ENCODE measurements at regions not wholly inside any gene's neighbourhood (a gene's known extent, or its start where the extent isn't known, plus 50 kb on each side); places are given as distances from the start of the nearest gene placed in this dataset.
"Not testable (repeated sequence)": the region's sequence is repeated elsewhere in the genome, so short reads cannot be mapped to it uniquely, and the experiment has no call there.

DNA sequence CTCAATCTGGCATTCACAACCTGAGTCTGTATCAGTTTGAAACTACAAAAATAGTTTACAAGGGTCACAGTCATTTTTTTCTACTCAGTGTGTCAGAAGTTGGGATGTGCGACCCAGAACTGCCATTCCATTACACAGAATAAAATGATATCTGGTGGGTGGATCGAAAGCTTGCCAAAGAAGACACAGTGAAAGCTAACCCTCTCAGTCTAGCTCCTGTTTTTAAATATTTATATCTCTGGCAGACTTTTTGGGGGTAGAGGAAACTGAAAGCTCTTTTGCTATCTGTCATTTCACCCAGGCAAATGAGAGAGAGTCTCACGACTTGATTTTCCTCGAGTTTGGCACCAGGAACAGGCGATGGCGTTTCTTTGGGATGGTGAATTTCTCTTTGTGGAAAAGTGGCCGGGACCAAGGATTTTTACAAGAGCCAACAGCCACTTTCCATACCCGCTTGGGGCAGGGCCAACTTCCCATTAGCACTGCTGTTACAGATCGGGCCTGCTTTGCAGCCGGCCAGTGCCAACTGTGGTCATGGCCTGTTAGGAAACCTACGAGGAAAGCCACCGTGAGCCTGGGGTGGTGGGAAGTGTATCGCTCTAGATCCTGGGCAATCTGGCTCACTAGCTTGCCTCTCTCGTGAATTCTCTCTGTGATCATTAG, 185.5 kb upstream of the NFIA start:
- intact Hi-C loops (cut with DNase I), result no loop called here
- DNase-seq (ENCODE audit: low spot score), result no peak

DNA sequence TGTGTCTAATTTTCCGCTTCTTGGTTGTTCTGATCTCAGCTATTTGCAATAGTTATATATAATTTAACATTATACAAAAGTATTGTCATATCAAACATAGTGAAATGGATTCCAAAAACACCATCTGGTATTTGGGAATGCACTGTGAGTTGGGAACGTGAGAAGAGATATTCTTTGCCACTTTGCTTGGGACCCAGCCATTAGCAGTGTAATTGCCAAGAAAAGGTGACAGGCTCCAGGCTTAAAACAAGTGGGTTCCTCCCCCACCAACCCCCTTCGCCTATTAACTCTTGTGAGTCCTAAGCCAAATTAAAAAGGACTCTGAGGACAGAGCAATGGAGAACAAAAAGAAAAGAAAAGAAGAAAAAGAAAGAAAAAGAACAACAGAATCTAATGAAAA, 186.7 kb upstream of the NFIA start:
- intact Hi-C loops (cut with DNase I), result no loop called here
- DNase-seq (ENCODE audit: low spot score), result no peak

DNA sequence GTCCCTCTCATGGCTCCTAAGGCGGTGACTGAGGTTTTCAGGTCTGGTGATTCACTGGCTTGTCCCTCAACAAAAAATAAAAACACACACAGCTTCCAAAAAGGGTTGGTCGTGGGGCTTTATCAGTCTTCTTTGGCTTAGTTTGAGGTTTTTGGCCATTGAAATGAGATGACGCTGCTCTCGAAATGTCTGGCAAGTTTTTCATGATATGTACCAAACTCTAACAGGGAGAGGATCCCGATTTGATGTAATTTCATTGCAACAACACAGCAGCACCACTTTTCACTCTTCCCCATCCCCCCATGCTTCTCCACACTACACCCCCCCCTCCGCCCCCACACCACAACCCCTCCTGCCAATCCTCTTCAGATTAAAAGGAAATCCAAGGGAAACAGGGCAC, 187.1 kb upstream of the NFIA start:
- intact Hi-C loops (cut with DNase I), result no loop called here
- DNase-seq (ENCODE audit: low spot score), result no peak

DNA sequence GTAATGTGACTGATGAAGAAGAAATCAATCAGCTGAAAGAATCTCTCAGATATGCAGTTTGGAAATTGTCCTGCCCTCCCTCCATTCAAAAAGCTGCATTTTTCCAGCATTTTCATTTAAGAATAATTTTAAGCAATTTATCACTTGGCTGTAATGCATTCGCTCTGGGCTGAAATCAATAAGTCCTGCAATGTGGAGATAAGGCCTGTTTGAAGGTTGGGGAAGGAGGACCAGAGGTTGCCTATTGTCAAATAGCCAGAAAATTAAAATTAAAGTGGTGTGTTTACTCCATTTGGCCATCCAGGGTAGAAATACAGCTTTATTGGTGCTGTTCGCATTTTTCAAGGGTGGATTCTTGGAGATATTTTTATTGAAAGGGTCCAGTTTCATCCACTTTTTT, 187.6 kb upstream of the NFIA start:
- DNase-seq (ENCODE audit: low spot score), result no peak
- intact Hi-C loops (cut with DNase I), result no loop called here

DNA sequence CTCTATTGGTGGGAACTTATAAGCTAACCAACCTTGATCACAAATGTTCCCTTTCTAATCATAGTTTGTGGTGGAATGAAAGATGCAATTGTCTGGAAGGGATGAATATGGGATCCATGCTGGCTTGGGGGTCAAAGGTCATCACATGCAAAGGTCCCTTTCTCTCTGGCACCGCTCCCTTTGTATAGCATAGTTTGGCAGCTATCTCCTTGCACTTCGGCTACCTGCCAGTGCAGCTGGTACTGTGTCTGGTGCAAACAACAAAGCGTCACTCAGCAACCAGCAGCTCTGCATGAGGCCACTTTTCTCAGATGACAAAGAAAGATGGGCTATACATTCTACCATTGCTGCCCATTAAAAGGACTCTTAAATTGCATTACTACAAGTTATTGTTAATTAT, 188.2 kb upstream of the NFIA start:
- intact Hi-C loops (cut with DNase I), result no loop called here
- no peak for DNase-seq (ENCODE audit: low spot score)

DNA sequence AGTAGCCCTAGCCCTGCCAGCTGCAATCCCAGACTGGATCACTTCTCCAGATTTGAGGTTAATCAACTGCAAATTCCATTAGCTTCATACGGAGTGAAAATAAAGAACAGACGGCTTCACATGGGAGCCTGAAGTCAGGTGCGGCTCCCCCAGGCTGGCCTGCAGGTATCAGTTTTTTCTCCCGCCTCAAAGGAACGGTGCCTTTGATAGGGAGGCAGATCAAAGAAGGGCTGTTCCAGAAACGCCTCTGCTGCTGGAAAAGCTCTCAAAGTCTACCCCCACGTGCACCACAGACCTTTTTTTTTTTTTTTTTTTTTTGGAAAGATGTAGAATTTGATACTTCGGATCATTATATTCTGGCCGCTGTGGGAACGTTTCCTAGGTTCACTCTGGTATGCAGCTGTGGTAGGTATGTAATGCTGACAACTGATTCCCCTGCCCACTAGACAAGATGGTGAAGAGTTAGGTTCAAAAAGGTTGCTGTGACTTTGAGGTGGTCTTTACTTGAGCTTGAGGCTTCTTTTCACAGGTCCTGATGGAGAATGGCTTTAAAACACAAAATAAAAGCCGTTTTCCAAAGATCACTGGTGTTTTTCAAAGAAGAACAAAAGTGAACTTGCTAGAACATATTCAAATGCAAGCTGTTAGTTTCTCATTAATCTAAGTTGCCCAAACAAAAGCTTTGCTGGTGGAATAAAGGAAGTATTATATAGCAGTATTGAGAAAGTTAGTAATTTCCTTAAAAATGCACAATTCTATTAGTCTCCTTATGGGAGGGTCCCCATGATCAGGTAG, 189.0 kb upstream of the NFIA start:
- intact Hi-C loops (cut with DNase I), result no loop called here
- DNase-seq (ENCODE audit: low spot score), result no peak

DNA sequence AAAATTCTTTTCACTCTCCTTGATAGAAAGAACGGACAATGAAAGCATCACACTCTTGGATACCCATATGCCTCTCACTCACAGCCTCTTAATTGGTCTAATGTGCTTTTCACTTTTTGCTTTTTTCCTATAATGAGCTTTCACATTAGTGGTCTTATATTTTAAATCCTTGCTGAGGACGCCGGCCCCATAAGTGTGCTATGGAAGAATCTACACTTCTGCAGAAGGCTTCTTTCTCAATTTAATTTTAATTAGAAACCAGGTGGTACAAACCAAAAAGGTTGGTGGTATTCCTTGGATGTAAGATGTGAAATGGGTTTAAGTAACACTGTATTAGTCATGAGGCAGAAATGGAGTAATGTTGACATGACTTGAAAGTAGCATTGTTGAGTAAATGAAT, 190.6 kb upstream of the NFIA start:
- no peak for DNase-seq (ENCODE audit: low spot score)
- intact Hi-C loops (cut with DNase I), result no loop called here

DNA sequence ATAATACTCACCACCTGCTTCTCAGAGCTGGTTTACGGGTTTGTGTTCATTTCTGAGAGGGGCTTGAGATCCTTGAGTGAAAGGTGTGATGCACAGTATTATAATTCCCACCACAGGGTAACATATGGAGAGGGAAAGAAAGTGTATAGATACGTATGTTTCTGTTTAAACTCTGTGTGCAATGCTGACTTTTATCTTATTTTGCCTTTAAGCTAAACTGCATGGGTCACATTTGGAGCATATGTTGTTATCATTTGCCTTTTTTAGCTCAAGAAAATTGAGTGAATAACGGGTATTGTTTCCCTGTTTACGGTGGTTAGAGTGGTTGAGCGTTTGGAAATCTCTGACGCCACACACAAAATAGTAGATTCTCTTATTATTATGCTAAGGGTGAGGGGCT, 191.1 kb upstream of the NFIA start:
- intact Hi-C loops (cut with DNase I), result no loop called here
- DNase-seq (ENCODE audit: low spot score), result no peak

DNA sequence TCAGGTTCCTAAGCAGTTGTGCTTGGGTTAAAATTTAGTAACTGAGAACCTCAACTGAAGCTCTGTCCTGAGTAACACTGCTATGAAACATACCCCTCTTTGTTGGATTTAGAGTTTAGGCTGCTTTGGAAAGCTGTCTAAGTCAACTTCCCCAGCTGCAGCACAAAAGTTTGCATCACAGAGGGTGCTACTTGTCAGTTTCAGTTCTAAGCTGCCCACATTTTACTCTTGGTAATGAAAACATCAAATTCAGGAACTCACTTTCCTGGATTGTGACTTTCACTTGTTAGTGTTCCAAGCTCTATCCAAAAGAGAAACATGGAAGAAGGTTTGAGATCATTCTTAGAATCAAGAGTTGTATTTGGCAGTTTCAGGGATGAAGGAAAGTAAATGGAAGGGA, 191.7 kb upstream of the NFIA start:
- intact Hi-C loops (cut with DNase I), result no loop called here
- DNase-seq (ENCODE audit: low spot score), result no peak

DNA sequence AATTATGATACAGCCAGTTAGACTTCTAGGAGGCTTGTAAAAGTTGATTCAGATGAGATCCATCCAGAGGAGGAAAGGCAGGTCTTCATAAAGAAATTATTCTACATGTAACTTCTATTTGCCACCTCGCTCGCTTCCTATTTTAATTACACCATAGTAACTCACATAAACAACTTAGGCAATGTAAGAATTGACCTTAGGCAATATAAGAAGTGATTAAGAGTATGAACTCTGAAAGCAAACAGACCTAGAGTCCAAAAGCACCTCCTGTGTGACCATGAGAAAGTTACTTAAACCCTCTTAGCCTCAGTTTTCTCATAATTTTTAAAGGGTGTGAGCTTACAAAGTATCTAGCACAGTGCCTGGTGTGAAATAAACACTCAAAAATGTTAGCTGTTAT, 192.7 kb upstream of the NFIA start:
- intact Hi-C loops (cut with DNase I), result no loop called here
- no peak for DNase-seq (ENCODE audit: low spot score)

DNA sequence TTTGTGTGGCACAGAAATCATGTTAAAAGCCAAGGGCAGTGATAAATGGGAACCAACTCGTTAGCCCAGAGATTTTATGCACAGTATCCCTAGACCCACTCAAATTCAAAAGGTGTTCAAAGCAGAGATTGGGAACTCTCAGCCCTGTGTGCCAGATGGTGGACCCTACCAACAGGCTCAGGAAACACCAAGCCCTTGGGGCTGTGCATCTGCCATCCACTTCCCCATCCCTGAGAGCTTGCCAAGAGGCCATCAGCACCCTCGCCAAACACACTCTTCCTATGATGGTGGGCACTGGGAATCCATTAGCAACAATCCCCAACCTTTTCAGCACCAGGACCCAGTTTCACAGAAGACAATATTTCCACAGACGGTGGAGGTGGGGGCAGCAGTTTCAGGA, 194.2 kb upstream of the NFIA start:
- no peak for DNase-seq (ENCODE audit: low spot score)
- intact Hi-C loops (cut with DNase I), result no loop called here

DNA sequence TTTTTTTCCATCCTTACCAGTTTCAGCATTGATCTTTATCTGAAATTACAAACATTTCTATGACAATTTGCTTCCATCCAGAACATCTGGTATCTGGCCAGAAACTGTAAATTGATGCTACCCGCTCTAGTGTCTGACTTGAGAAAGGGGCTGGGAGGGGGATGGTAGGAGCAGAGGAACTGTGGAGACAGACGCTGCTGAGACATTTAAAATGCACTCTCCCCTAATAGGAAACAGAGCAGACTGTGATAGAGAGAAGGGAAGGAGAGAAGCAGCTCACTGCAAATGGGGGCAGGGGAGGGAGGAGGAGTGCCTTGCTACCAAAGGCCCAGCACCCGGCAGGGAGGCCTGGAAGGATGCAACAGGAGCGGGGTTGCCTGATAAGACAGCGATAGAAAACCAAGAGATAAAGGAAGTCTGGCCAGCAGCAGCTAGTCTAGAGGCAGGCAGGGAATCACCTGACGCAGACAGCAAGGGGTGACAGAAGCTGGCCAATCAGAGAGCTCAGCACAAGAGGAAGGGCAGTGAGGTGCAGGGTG, 195.5 kb upstream of the NFIA start:
- intact Hi-C loops (cut with DNase I), result no loop called here
- no peak for DNase-seq (ENCODE audit: low spot score)

DNA sequence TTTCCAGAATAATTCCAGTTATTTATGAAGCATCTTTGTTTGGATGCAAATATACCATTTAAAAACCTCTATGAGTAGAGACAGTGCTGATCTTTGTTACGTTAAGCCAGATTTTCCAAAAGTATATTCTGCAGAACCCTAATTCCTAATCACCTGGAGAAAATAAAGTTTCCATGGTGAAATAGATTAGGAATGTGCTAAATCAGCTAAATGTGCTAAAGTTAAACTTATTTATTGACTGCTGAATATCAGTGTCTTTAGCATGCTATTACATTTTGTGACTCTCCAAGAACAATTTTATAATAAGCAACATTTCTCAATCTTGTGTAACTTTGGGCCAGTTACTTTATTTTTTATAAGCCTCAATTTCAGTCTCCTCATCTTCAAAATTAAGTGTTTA, 196.3 kb upstream of the NFIA start:
- intact Hi-C loops (cut with DNase I), result no loop called here
- no peak for DNase-seq (ENCODE audit: low spot score)

DNA sequence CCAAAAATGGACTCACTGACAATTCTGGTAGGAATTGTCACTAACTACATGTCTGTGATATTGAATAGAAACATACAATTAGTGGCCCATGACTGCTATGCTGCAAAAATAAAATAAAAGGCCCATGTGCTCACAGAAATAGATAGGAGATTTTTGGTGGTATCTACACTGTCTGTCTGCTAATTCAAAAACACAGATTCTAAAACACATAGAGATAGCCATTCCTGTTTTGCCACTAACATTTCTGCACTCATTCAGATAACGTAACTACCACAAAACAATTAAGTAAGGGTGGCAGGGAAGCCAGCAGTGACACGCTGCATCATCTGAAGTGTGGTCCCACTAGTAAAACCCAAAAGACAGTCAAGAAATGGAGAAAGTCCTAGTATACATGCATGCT, 202.2 kb upstream of the NFIA start:
- DNase-seq (ENCODE audit: low spot score), result no peak
- intact Hi-C loops (cut with DNase I), result no loop called here

DNA sequence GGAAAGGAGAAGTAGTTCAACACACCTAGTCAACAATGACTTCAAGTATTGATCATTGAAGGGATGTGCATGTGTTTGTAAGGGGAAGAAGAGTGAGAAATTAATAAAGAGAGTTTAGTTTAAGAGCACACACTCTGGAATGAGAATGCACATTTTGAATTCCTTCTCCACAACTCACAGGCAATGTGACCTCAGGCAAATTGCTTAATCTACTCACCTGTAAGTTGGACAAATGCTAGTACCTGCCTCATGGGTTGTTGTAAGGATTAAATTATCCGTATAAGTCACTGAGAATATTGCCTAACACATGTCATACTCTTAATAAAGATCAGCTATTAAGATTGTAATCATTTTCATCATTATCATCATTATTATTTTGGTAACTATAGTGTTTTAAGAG, 204.0 kb upstream of the NFIA start:
- intact Hi-C loops (cut with DNase I), result no loop called here

DNA sequence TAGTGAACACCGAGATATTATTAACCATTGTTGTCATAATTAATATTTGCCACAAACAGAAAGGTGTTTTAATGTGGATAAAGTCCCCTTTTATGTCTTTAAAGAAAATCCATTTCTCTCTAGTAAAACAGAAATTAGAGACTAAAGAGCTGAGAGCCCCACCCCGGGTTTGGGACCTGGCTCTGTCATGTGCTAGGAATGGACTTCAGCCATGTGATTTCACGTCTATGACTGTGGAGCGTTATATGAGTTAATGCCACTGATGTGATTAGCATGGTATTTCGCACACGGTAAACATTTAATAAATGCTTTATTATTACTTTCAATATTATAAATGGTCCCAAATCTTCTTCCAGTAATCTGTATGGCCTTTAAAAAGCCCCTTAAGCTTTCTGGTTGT, 205.0 kb upstream of the NFIA start:
- no peak for DNase-seq (ENCODE audit: low spot score)

More for the DNA sequence above, 204.0 kb upstream of the NFIA start:
- DNase-seq (ENCODE audit: low spot score), result no peak

DNA sequence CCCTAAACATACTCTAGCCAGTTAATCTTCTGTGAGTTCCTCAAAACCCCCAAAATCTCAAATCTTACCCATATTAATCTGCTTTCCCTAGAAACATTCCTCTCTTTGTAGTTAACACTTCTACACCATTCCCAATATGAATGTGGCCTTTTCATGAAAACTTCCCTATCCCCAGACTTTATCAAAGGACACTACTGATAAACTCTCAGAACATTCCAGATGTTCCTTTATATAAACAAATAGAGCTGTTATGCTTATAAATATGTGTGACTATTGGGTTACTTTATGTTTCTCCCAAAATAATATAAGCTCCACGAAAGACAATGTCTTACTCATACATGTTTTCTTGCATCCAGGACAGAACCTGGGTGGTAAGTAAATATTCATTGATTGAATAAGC, 205.4 kb upstream of the NFIA start:
- intact Hi-C loops (cut with DNase I), result no loop called here
- no peak for DNase-seq (ENCODE audit: low spot score)

More for the DNA sequence above, 205.0 kb upstream of the NFIA start:
- intact Hi-C loops (cut with DNase I), result no loop called here

DNA sequence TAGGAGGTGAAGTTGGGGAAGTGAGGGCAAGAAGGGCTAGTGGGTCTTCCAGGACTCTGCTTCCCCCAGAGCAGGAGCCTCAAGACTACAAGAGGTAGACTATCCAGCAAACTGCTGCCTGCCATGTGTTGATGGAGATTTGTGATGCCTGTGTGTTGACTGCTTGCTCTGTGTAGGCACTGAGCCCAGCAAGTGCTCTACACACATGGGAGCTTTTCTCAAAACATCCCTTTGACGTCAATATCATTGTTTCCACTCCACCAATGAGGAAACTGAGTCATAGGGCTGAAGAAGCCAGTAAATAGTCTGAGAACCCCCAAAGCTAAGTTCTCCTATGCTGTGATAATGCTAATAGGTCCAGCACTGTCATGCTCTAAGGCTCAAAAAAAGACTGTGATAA, 207.2 kb upstream of the NFIA start:
- intact Hi-C loops (cut with DNase I), result no loop called here
- no peak for DNase-seq (ENCODE audit: low spot score)

DNA sequence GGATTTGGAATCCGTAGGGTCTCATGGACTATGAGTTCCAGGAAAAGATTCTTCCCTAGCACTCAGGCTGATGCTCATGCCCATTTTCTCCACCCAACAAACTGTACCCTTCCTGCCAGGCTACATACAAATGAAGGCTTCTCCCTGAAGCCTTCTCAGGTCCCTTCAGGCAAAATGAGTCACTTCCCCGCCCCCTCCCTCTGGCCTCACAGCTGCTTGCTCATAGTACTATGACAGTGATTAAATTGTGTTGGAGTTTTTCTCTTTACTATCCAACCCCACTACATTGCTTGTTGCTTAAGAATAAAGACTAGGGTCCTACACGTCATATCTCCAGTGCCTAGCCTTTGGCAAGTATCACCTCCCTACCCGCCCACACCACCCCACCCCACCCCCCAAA, 207.6 kb upstream of the NFIA start:
- intact Hi-C loops (cut with DNase I), result no loop called here
- DNase-seq (ENCODE audit: low spot score), result no peak

DNA sequence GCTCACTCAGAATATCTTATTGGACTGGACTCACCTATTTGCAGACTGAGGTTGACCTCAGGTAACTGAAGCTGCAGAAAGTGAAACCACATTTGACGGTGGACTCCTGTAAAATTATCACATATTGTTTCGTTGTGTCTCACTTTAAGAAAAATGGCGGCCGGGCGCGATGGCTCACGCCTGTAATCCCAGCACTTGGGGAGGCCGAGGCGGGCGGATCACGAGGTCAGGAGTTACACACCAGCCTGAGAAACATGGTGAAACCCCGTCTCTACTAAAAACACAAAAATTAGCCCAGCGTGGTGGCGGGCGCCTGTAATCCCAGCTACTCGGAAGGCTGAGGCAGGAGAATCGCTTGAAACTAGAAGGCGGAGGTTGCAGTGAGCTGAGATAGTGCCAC, 209.0 kb upstream of the NFIA start:
- intact Hi-C loops (cut with DNase I); DNase-seq (ENCODE audit: low spot score): not testable (repeated sequence)

DNA sequence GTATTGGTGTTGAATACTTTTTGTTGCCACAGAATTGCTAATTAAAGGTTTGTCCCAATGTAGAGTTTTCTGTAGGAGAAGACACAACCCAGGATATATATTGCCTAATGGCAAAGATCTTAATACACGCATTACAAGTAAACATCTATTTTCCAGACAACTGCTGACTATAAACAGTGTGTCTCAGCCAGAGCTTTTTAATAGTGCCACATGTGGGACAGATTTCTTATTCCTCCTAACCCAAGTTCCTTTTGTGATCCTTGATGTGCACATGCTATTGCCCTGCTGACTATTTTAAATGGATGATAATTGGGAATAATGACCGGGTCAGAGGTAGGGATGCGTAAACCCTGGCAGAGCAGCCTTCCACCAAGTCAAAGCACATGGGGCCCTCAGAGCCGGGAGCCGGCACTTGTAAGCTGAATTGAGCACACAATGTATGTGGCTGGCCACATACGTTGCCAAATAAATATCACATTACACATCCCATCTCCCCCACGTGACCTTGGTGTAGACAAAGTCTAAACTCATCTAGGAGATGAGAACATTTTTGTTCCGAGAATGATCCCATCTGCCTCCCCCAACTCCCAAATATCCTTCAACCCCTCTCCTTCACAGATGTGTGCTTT, 209.8 kb upstream of the NFIA start:
- intact Hi-C loops (cut with DNase I), result no loop called here
- no peak for DNase-seq (ENCODE audit: low spot score)
